ENCODE measurements at regions not wholly inside any gene's neighbourhood (a gene's known extent, or its start where the extent isn't known, plus 50 kb on each side); places are given as distances from the start of the nearest gene placed in this dataset.
"Not testable (repeated sequence)": the region's sequence is repeated elsewhere in the genome, so short reads cannot be mapped to it uniquely, and the experiment has no call there.

GRCh38 chr1:208985231-208985630 lies 598.3 kb upstream of the CAMK1G start:
- no peak for DNase-seq

- peak; percentile 38 for DNase-seq
Measured at GRCh38 chr1:208988811-208989222, 594.7 kb upstream of the CAMK1G start.

DNA sequence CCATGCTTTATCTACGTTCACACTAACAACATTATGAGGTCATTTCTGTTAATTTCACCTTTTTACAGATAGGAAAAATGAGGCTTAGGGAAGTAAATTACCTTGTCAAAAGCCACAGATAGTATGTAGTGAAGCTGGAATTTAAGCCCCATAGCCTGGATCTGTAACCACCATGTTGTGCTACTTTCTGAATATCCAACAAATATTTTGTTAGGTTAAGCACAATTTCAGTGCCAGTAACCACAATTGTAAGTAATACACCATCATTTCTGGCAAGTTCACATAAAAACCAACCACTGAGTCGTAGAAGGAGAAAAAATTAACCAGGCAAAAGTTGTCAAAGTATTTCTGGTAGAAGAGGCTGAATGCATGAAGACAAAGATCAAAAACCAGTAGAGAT lies 593.1 kb upstream of the CAMK1G start:
- DNase-seq: no peak

- DNase-seq: not testable (repeated sequence)
Measured at GRCh38 chr1:208997053-208997452, 586.5 kb upstream of the CAMK1G start.

DNA sequence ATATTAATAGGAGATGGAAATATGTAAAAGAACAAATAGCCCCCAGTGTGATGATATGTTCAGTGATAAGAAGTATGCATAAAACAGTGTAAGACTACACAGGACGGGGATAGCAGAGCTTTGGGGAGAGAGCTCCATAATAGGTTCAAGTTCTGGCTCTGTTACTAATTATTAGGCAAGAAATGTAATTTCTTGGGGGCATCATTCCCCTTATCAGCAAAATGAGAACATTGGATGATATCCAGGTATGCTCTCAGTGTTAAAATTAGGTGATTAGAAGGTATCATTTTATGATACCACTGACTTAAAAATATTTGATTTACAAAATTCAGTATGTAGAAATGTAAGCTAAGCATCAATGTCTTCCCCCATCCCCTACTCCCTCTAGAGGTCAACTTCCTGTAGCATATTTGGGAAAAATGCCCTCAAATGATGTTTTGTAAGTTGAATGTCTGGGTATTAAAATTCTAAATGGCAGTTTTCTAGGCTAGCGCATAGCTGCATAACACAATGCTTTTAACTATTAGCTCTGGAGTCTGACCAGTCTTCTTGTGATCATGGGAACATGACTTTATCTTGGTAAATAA lies 585.7 kb upstream of the CAMK1G start:
- DNase-seq: no peak

DNA sequence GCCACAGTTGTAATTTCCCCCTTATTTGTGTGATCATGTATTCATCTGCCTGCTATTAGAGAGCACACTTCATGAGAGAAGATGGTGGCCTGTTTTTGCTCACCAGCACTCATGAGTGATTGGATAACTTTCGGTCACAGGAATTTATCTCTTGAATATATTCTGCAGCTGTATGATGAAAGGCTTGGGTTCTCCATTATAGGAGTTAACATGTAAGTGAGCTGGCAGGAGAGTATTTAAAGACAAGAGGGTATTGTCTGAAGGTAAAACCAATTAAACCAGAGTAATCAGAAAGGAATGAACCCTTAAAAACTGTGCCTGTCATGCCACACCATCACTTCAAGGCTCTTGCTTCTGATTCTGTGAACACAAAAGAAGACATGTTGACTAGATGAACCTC lies 574.9 kb upstream of the CAMK1G start:
- DNase-seq: peak; percentile 31

GRCh38 chr1:209010475-209011230 lies 572.9 kb upstream of the CAMK1G start:
- DNase-seq: no peak

- DNase-seq: peak; percentile 67
Measured at GRCh38 chr1:209012443-209013196, 570.9 kb upstream of the CAMK1G start.

- no peak for DNase-seq
Measured at GRCh38 chr1:209015092-209015491, 568.4 kb upstream of the CAMK1G start.

DNA sequence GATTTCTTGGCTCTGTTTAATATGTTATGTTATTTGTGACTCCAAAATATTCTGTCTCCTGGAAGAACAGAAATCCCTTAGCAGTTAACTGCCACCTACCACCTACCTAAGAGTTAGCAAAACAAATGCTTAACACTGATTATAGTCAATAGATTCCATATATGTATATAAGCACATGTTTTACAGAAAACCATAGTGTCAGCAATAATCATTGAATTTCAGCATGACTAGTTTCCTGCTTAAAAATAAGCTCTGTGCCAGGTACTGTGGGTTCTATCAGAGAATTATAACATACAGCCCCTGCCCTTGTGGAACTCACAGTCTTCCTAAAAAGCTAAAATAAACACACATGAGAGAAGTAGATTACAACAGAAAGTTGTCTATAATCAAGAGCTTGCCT lies 561.9 kb upstream of the CAMK1G start:
- DNase-seq: no peak

DNA sequence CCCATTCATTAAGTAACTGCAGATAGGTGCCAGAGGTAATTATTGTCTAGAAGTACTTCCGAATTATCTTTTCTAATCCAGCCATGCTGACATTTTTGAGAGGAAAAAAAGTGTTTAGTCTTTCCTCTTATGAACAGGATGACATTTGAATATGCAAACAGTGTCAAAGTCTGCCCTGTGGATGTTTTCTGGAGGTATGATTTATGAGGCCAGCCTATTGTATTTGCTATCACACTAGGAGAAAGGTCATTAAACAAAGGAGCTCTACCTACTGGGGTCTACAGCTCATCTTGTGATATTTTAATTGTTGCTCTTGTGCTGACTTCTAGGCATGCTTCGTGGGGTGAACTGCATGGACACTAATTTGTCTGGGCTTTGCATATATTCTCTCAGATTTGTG lies 559.7 kb upstream of the CAMK1G start:
- no peak for DNase-seq

DNA sequence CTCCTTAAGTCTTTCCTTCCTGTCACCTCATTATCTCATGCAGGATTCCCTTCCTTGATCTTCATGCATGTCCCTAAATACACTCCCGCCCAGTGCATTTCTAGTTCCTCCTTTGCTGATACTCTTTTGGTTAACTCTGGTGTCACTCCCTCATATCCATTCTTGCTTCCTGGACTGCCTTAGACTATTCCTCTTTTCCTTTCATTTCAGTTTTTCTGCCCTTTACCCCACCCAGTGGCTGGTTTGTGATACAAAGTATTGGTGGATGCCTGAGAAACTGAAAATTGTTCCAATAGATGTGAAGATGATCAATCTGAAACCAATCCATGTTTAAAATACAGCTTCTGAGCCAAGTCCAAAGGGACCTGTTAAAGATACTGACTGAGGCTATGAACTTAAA lies 553.8 kb upstream of the CAMK1G start:
- DNase-seq: no peak

GRCh38 chr1:209030454-209031167 lies 552.9 kb upstream of the CAMK1G start:
- DNase-seq: peak; percentile 77

DNA sequence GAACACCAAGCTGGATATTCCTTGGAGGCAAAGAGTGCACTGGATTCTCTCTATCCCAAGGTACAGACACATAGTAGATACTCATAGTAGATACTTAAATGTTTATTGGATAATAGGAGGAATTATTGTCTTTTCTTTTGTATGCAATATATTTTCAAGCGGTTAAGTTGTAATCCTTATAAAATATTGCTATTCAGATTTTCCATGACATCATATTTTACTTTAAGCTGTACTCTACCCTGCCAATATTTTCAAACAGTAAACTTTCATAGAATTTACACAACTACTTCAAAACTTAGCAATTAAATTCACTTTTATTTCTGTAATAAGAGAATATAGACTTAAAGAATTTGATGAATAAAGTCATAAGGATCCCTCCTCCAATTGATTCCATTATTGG lies 546.5 kb upstream of the CAMK1G start:
- DNase-seq: no peak

DNA sequence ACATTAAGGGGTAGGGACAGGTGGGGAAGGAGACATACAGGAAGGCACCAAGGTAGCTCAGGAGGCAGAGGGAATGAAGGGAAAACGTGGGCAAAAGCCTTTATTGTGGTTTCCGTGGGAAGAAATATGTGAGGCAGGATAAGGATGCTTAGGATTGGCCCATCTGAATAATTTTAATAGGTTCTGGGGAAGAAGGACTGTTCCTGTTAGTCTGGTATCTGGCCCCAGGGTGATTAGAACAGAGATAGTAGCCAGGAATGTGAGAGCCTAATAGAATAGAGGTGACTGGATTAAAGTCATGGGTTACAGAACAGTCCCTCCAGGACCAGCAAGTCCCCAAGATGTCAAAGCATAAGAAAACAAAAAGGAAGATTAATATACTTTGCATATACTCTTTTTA lies 545.2 kb upstream of the CAMK1G start:
- no peak for DNase-seq

- DNase-seq: no peak
Measured at GRCh38 chr1:209038735-209039134, 544.8 kb upstream of the CAMK1G start.

DNA sequence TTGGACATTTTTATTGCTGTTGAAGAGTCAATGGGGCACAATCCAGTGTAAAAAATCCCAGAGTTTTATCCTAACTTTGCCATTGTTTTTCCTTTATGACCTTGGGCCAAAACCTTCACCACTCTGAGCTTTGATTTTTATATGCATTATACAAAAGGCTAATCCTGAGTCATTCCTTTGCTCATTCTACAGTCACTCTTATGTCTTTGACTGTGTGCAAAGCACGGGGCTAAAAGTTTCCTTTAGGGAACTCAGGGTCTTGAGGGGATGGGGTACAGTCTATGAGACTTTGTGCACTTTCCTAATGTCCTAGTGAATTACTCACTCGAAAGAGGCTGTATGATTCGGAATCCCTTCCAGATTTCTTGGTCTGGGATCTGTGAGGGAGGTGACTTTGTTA lies 543.2 kb upstream of the CAMK1G start:
- no peak for DNase-seq

DNA sequence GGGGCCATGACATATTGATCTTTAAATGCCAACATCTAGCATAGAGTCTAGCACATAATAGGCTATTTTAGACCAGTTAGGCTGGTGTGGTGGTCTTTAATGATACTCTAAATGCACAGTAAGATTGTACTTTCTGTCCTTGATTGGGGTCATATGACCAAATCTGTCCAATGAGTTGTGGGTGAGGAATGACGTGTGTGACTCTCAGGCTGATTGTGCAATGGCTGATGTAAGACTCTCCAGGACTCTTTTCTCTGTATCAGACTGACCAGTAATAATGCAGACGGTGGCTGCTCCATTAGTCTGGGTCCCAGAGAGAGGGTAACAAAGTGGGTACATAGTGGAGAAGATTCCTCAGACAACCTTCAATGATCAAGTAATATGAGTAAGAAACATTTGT lies 541.6 kb upstream of the CAMK1G start:
- no peak for DNase-seq

- DNase-seq: no peak
Measured at GRCh38 chr1:209042413-209042812, 541.1 kb upstream of the CAMK1G start.

GRCh38 chr1:209045331-209046057 lies 538.0 kb upstream of the CAMK1G start:
- no peak for DNase-seq

- DNase-seq: no peak
Measured at GRCh38 chr1:209046058-209046417, 537.5 kb upstream of the CAMK1G start.

- DNase-seq: no peak
Measured at GRCh38 chr1:209046935-209047334, 536.6 kb upstream of the CAMK1G start.
